ENCODE measurements at regions not wholly inside any gene's neighbourhood (a gene's known extent, or its start where the extent isn't known, plus 50 kb on each side); places are given as distances from the start of the nearest gene placed in this dataset.
"Not testable (repeated sequence)": the region's sequence is repeated elsewhere in the genome, so short reads cannot be mapped to it uniquely, and the experiment has no call there.

GRCh38 chr5:50898966-50899365 lies 232.5 kb downstream of the PARP8 start:
- DNase-seq (ENCODE audit: low spot score) = no peak

DNA sequence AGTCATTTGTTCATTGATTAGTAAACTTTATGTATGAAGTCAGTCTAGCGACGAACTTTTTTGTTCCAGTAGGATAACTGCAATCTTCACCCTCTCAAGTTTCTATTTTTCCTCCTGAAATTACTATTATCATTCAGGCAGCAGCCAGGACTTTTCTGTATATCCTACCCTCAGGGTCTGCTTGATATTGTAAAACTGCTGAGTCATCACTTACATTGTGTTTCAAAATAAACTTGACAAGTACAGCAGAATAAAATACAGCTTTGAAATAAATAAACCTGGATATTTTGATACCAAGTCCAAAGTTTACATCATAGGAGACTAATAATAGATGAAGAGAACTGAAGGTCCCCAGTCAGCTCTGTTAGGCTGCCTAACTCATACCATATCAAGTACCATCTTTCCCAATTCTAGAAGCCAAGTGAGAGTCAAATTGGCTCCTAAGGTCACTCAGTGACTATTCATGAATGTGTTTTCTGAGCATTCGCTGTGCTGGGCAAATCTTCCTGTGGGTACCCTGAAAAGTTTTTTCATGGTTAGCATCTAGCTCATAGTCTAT lies 234.6 kb downstream of the PARP8 start:
- no peak for DNase-seq (ENCODE audit: low spot score)

DNA sequence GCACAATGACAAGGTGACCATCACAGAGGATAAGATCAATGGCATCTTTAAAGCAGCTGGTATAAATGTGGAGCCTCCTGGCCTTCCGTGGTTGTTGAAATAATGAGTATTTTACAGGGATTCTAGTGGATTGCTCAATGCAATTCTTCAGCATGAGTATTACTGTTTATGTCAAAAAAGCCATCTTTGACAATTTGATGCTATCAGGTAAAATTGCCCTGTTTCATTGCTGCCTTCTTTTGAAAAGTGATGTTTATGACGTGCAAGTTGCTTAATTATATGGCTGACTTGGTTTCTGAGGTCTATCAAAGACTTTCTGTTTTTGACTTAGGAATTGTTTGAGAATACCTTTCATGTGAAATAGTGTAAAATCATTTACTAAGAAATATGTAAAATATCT lies 237.2 kb downstream of the PARP8 start:
- DNase-seq (ENCODE audit: low spot score) = no peak

DNA sequence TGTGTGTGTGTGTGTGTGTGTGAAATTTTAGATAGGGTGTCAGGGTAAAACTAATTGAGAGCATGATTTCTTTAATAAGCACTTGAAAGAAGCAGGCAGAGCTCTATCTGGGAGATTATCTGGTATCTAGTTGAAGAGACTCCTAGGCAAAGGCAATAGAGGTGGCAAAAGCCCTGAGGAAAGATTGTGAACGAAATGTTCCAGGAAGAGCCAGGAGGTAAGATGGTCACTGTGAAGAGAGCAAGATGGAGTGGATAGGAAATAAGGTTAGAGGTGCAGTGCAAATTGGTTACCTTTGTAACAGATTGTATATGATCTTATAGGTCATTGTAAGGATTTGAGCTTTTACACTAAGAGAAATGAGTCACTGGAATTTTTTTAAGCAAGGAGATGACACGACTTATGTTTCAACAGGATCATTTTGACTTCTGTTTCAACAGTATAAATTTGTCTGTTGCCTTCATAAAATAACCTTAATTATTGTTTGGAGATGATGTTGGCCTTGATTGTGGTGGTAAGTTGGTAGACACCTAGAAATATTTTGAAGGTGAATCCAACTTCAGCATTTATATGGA lies 239.6 kb downstream of the PARP8 start:
- no peak for DNase-seq (ENCODE audit: low spot score)

- not testable (repeated sequence) for DNase-seq (ENCODE audit: low spot score)
Measured at GRCh38 chr5:50920160-50920559, 253.7 kb downstream of the PARP8 start.

DNA sequence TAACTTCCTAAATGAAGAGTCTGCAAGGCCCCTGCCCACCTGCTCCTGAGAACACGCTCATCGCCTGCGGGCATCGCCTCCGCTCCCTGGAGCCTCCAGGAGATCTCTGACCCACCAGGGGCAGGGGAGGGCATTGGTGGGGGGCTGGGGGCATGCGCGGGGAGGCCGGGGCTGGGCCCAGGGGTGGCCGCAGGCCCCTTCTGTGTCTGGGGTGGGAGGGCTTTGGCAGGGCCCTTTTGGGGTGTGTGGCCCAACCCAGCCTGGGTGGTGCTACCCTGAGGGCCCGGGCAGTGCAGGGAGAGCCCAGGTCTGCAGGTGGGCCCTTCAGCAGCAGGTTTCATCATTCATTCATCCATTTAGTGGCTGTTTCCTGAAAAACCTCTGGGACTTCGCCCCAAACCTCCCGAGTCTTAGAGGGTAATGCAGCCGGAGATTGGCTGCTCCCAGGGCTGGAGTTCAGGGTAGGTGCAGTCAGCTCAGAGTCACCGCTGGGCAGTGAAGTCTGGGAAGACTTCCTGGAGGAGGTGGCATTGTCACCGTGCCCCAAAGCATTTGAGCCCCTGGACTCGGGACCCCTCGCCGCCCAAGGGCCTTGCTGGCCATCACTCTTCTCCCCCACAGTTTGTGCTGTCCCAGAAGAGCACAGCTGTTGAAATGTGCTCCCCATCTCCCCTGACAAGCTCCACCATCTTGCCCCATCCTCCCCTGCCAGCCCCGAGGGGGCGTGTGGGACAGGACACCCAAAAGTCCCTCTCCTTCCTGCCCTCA lies 255.1 kb downstream of the PARP8 start:
- DNase-seq (ENCODE audit: low spot score) = no peak

DNA sequence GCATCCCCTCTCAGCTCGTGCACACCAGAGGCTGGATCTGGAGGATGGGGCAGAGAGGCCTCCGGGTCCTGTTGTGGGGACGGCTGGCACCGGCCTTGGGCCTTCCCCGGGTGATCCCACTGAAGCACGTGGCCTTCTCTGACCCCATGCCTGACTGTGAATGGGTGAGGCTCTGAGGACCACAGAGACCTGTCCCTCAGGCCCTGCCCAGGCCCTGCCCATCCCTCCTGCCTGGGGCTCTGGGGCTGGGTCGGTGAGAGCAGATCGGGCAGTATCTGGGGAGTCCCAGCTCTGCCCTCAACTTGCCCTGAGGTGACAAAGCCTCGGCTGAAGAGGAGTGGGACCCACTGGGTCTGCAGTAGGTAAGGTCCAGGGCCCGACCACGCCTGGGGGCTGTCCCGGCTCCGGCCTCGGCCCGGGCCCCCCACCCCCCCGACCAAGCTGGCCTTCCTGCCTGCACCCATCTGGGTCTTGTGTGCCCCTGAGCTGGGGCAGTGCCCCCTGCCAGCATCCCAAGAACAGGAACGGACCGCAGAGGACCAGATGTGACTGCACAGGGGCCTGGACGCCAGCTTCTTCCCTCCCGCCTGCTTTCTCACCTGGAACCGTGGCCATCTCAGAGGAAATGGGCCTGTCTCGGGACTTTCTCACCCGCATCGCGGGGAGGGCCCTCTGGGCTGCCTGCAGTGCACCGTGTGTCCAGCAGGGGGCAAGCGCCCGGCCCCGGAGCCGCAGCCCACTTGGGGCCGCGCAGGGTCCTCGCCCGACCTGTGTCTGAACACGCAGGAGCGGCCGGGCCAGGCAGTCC lies 255.9 kb downstream of the PARP8 start:
- not testable (repeated sequence) for DNase-seq (ENCODE audit: low spot score)

- no peak for DNase-seq (ENCODE audit: low spot score)
Measured at GRCh38 chr5:50922942-50923767, 256.7 kb downstream of the PARP8 start.

DNA sequence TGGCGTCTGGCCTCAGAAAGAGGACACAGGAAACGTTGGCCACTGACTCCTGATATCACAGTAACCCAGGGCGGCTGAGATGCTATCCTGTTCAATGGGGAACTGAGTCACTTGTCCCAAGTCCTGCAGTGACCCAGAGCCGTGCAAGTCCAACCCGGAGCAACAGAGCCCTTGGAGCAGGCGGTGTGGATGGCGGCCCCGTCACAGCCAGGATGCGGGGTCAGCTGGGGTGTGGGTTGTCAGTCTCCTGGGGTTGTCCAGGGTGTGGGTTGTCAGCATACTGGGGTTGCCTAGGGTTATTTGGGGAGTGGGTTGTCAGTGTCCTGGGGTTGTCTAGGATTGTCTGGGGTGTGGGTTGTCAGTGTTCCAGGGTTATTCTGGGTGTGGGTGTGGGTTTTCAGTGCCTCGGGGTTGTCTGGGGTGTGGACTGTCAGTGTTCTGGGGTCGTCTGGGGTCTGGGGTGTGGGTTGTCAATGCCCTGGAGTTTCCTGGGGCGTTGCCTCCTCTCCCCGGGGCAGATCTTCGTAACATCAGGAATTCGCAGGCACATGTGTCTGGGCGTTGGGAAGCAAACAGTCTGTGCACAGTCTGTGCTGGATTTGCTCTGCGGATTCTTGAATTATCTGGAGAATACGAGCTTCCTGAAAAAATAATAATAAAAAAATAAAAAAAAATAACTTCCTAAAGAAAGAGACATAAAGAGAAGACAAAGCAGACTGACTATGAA lies 257.5 kb downstream of the PARP8 start:
- no peak for DNase-seq (ENCODE audit: low spot score)

- DNase-seq (ENCODE audit: low spot score) = no peak
Measured at GRCh38 chr5:50927953-50928352, 261.5 kb downstream of the PARP8 start.

- DNase-seq (ENCODE audit: low spot score) = no peak
Measured at GRCh38 chr5:50929174-50929573, 262.7 kb downstream of the PARP8 start.

GRCh38 chr5:50934343-50934742 lies 267.9 kb downstream of the PARP8 start:
- no peak for DNase-seq (ENCODE audit: low spot score)

DNA sequence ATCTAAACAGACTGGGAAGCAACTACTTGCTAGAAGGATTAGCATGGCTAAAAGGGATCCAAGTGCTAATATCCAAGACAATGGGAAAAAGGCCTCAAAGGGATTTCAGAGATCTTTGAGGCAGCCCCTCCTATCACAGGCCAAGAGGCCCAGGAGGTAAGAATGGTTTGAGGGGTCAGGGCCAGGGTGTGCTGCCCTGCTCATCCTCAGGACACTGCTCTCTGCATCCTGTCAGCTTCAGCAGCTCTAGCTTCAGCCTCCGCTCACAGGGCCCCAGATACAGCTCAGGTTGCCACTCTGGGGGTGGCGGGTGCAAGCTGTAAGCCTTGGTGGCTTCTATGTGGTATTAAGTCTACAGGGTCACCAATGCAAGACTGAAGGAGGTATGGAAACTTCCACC lies 278.7 kb downstream of the PARP8 start:
- no peak for DNase-seq (ENCODE audit: low spot score)

- no peak for DNase-seq (ENCODE audit: low spot score)
Measured at GRCh38 chr5:50947906-50948683, 281.7 kb downstream of the PARP8 start.

GRCh38 chr5:50953290-50953689 lies 286.9 kb downstream of the PARP8 start:
- DNase-seq (ENCODE audit: low spot score) = no peak

GRCh38 chr5:50958852-50959457 lies 292.5 kb downstream of the PARP8 start:
- no peak for DNase-seq (ENCODE audit: low spot score)

DNA sequence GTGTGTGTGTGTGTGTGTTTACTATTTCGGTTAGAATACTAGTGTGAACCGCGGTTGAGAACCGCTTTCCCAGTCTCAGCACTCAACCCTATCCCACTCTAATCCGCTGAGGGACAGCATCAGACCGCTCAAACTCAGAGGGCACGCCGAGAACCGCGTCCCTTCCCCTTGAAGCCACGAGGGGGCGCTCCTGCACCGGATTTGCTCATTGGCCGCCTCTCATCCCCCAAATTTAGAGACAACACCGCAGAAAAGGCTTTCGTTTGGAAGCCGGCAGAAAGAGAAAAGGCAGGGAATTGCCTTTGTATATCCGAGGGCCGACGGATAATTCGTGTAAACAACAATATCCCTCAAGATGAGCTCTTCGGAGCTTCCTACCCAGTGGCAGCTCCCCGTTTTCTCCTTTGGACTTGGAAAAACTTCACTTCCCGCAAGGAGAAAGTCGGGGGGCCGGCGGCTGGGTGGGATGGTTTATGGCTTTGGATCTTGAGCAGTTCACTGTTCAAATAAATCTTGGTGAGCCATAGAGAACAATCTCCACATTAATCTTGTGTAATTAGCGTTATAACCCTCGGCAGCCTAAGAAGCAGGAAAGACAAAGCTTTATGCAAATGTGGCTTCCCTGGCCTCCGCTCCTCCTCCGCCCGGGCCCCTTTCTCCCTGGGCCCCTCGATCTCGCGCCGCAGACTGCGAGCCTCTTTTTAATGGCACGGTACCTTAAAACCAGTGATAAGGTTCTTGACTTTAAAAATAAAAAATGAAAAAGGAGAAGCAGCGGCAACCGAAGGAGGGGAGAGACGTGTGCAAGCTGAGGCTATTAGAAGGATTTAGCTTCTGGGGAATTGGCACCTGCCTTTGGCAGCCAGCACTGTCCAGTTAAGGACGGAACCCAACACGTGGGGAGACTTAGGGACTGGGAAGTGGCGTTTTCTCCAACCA lies 296.8 kb downstream of the PARP8 start:
- peak; percentile 71 for DNase-seq (ENCODE audit: low spot score)

- DNase-seq (ENCODE audit: low spot score) = no peak
Measured at GRCh38 chr5:50963971-50964745, 297.7 kb downstream of the PARP8 start.
